Spleen (tissue), 7 donors: ENCODE measurements at regions not wholly inside any gene's neighbourhood (a gene's known extent, or its start where the extent isn't known, plus 50 kb on each side); places are given as distances from the start of the nearest gene placed in this dataset.

Source experiments
- POLR2A ChIP-seq, 3 donors: fragments of 450-650 bp; IDR thresholded peaks; one replicate each; pipeline ENCODE4 v1.5.1; 2017; ENCODE audit warnings: antibody characterized with exemption in 3 of 3, mild to moderate bottlenecking in 1 of 3
- TF ChIP-seq, protein P1 (sequence below), 11 experiments: fragments of 200-600 bp in 7 of 11; fragments of 450-650 bp in 4 of 11; sonication (generic) in 4 of 11; IDR thresholded peaks in 8 of 11; conservative IDR thresholded peaks in 3 of 11; 1 replicate in 7 of 11; 2 replicates in 4 of 11; pipeline versions ENCODE4 v1.4.0 to v1.8.0; 2016 to 2021; ENCODE audit warnings: antibody characterized with exemption in 11 of 11, inconsistent platforms in 4 of 11, mild to moderate bottlenecking in 1 of 11
- donor health status: DM: no; HTN: no; CAD: no; lungs with moderate emphysema.
- donor health status: DM: no; HTN: no; CAD: no.
- donor health status: DM: no; HTN: no; CAD: no.

DNA sequence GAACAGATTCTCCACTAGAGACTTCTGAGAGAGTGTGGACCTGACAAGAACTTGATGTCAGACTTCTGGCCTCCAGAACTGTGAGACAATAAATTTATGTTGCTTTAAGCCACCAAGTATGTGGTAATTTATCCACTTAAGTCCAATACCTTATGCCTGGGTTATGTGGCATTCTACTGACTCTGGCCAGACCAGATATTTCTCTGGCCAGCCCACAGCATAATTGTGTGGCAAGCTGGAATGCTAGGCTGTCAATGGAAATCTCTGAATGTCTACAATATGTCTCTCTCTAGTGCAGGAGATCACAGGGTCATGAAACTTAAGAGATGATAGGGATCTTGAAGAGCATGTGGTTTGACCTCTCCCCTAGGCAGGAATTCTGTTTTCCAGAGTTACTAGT lies 251.0 kb downstream of the ZNF674 start:
- TF ChIP-seq, protein P1, sequence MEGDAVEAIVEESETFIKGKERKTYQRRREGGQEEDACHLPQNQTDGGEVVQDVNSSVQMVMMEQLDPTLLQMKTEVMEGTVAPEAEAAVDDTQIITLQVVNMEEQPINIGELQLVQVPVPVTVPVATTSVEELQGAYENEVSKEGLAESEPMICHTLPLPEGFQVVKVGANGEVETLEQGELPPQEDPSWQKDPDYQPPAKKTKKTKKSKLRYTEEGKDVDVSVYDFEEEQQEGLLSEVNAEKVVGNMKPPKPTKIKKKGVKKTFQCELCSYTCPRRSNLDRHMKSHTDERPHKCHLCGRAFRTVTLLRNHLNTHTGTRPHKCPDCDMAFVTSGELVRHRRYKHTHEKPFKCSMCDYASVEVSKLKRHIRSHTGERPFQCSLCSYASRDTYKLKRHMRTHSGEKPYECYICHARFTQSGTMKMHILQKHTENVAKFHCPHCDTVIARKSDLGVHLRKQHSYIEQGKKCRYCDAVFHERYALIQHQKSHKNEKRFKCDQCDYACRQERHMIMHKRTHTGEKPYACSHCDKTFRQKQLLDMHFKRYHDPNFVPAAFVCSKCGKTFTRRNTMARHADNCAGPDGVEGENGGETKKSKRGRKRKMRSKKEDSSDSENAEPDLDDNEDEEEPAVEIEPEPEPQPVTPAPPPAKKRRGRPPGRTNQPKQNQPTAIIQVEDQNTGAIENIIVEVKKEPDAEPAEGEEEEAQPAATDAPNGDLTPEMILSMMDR (IDR thresholded peaks at IDR 0.05 in 8 of 11, conservative IDR thresholded peaks at IDR 0.05 in 3 of 11) = no peak
- no peak for TF ChIP-seq POLR2A (IDR thresholded peaks at IDR 0.05)
